GM19372 (cell line): ENCODE measurements at regions not wholly inside any gene's neighbourhood (a gene's known extent, or its start where the extent isn't known, plus 50 kb on each side); places are given as distances from the start of the nearest gene placed in this dataset.

Experiments used
- ATAC-seq: cut with Tn5 transposase; IDR thresholded peaks from one replicate; pipeline ENCODE4 v1.9.1; 2021; ENCODE audit warnings: mild to moderate bottlenecking, low read depth, moderate library complexity; ENCODE audit not compliant: unreplicated experiment

- ATAC-seq, result no peak
These were observed 948.8 kb upstream of the USP15 start for GRCh38 chr12:61311413-61311812.

GRCh38 chr12:61348871-61349270 lies 911.3 kb upstream of the USP15 start:
- no peak for ATAC-seq

DNA sequence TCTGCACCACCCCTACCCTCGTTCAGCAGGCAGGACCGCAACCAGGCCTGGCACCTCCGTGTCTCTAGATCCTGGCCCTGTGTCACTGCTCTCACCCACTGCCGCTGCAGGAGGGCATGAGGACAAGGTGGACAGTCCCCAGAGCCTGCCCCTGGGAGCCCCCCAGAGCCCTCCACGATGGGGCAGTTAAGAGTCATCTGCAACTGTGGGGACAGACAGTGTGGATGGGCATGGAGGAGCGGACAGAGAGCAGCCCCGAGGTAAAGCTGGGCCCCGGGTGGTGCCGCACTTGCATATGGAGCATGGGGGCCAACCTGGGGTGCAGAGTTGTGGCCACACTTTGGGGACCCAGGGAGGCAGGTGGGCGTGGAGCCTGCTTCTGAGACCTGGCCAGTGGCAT lies 905.1 kb upstream of the USP15 start:
- no peak for ATAC-seq

DNA sequence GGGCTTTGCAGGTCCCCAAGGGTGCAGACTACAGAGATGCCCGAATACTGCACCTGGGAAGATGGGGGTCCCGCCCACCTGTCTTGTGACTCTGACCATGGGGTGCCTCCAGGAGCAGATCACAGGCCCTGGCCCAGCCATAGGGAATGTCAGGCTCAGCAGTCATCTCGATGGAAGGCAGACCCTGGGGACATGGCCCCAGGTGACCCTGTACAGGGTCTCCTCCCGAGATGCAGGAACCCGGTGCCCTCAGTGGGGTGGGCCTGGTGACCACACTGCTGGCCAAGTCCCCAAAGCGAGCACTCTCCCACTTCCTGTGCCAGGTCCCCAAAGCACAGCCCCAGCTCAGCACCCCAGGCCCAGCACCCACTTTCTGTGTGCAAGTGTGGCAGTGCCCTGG lies 903.7 kb upstream of the USP15 start:
- ATAC-seq, result no peak

DNA sequence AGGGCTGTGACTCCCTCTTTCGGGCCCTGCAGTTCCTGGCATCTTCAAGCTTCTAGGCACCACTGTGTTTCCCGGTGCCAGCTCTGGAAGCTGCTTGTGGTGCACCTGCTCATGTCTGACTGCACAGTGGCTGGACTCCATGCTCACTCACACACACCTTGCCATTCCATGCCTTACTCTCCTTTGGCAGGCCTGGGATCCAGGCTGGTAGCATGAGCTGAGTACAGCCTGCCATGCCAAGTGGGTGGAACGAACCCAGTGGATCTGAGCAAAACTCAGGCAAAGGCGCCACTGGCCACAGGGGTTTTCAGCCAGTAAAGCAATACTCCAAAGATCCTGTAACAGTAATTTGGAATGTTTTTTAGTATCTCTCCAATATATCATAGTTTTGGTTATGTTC lies 902.7 kb upstream of the USP15 start:
- no peak for ATAC-seq

- no peak for ATAC-seq
These were observed 898.2 kb upstream of the USP15 start for GRCh38 chr12:61362037-61362436.

DNA sequence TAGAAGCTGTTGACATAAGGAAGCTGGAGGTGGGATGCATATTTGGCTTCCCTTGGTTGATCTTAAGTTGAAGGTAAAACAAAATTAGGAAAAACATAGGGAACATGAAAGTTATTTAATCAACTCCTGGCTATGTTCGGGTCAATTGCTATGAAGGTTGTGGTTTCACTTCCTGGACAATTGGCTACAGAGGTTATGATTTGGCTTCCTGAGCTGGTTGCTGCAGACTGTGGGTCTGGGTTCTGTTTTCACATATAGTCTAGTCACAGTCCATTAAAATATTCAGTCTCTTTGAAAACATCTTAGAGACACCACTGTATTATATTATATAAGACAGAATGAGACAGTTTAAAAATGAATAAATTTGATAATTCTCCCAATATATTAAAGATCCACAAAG lies 895.2 kb upstream of the USP15 start:
- ATAC-seq, result no peak

DNA sequence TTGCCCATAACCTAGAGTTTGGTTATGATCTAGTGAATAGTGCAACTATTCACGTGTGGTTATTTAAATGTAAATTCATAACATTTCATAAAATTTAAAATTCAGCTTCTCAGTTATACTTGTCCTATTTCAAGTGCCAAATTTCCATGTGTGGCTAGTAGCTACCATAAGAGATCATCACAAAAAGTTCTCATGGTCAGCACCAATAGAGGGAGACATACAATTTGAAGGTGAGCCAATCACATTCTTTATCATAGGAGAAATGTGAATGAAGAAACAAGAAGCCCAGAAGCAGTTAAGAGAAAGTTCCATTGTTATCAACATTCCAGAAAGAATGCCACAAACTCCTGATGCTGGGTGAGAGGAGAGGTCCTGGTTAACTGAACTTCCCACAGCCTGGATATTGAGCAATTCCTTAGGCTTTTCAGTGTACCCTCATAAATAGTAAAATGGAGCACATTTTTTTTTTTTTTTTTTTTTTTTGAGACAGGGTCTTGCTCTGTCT lies 892.9 kb upstream of the USP15 start:
- ATAC-seq, result no peak

GRCh38 chr12:61369241-61369910 lies 890.8 kb upstream of the USP15 start:
- ATAC-seq, result no peak

GRCh38 chr12:61384511-61384910 lies 875.7 kb upstream of the USP15 start:
- no peak for ATAC-seq

- no peak for ATAC-seq
These were observed 874.4 kb upstream of the USP15 start for GRCh38 chr12:61385771-61386170.

- no peak for ATAC-seq
These were observed 862.5 kb upstream of the USP15 start for GRCh38 chr12:61397668-61398067.

GRCh38 chr12:61412201-61412600 lies 848.0 kb upstream of the USP15 start:
- no peak for ATAC-seq

DNA sequence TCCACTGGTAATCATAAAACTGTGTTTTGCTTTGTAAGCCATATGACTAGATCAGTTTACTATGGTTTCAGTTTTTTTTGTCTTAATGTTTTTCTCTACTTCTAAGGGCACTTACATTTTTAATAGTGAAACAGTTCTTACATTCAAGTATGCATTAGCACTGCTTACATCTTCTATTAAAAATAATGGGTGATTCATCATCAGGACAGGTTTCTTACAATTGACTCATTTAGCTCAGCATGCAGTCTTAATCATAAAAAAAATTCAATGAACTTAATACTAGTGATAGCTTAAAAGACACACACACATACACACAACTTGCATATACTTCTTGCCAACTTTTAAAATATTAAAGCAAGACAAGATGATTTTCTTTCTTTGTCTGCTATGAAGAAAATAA lies 845.7 kb upstream of the USP15 start:
- no peak for ATAC-seq

DNA sequence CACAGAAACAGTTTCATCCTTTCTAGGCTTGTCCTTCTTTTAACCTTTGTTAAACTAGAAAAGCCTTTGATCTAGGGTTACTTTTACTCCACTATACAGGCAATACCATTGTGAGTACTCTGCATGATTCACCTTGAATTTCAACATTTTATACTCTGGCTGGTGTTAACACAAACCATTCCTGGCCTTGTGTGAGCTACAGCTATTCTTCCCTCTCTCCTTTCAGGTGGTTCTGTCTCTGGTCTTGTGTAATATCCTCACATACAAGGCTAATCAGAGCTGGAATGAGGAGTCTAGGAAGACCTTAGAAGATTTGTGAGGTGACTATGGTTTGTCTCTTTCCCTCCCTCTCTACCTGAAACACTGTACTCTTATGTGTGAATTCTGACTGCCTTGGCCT lies 837.4 kb upstream of the USP15 start:
- no peak for ATAC-seq

DNA sequence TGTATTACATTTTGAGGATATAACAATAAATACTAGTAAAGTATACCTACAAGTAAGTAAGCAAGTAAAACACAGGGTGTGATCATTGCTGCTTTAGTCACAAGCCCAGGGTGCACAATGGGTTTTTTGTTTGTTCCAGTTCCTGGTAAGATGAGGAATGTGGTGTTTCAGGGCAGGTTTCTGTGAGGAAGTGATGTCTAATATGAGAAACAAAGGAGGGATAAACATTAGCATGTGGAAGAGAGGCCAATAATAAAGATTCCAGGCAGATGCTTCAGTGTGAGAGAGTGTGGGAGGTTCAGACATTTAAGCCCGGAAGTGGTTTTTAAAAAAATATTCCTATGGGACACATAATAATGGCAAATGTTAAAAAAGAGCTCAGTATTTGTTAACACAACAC lies 808.1 kb upstream of the USP15 start:
- no peak for ATAC-seq

GRCh38 chr12:61487728-61488127 lies 772.5 kb upstream of the USP15 start:
- no peak for ATAC-seq

GRCh38 chr12:61490526-61491498 lies 769.4 kb upstream of the USP15 start:
- no peak for ATAC-seq

GRCh38 chr12:61502179-61502578 lies 758.0 kb upstream of the USP15 start:
- no peak for ATAC-seq

DNA sequence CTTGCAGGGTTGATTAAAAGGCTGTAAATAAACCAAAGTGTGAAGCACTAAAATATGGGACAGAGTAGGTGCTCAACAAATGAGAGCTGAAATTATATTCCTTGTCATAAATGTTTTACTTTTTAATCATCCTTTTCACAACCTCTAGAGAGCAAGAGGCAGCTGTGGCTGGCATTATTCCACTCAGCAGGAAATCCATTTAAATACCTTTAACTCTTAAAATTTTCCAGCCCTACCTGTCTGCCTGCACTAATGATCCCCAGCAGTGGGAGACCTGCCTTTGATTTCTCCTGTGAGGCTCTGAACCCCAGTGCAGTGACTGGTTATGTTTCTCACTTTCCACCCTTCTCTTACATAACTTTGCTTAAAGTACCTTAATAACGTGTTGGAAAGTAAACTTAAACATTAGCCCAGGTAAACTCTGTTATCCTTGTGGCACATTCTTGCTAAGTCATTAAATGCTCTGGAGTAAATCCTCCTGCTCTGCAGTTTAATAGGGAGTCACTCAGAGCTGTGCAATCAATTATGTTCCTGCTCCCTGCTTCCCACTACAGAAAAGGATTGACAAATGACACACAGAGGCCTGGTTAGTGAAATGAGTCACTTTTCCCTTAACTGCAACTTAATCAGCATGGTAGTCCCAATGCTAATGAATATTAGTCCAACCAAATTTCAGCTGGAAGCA lies 755.7 kb upstream of the USP15 start:
- no peak for ATAC-seq

GRCh38 chr12:61513499-61513898 lies 746.7 kb upstream of the USP15 start:
- no peak for ATAC-seq
